Activated CD4-positive, alpha-beta T cell treated with anti-CD3 and anti-CD28 coated beads, Interleukin-2, amount 10 ng/mL, durations not matched to agents 7 days and 5 days (primary cell): ENCODE measurements at regions not wholly inside any gene's neighbourhood (a gene's known extent, or its start where the extent isn't known, plus 50 kb on each side); places are given as distances from the start of the nearest gene placed in this dataset.
A peak's percentile ranks its signal among the peaks of the same experiment; 100 is the strongest.

Experiments used
- CTCF ChIA-PET: fragments of 350-600 bp; sonication (Branson Sonifier 250); formaldehyde crosslinking; loops from one replicate; lab custom pipeline; 2021; ENCODE audit warnings: antibody characterized with exemption; lab: Charles Lee
- POLR2A ChIA-PET: fragments of 350-600 bp; sonication (Branson Sonifier 250); formaldehyde crosslinking; loops from one replicate; lab custom pipeline; 2021; ENCODE audit warnings: antibody characterized with exemption; lab: Charles Lee
- DNase-seq: peaks from one replicate; pipeline ENCODE4 v3.0.0-alpha.2; 2020
- H3K27ac Mint-ChIP-seq: one replicate; pipeline ENCODE4 v1.8.0; 2021; ENCODE audit warnings: mild to moderate bottlenecking, moderate library complexity, mixed read lengths
- H3K27me3 Mint-ChIP-seq: one replicate; pipeline ENCODE4 v1.8.0; 2021; ENCODE audit warnings: mixed read lengths
- H3K36me3 Mint-ChIP-seq: one replicate; pipeline ENCODE4 v1.8.0; 2021; ENCODE audit warnings: low read depth, mixed read lengths
- H3K4me1 Mint-ChIP-seq: one replicate; pipeline ENCODE4 v1.8.0; 2021; ENCODE audit warnings: mixed read lengths
- H3K4me3 Mint-ChIP-seq: one replicate; pipeline ENCODE4 v1.8.0; 2021; ENCODE audit warnings: mild to moderate bottlenecking, moderate library complexity, mixed read lengths
- H3K9me3 Mint-ChIP-seq: one replicate; pipeline ENCODE4 v1.8.0; 2021; ENCODE audit warnings: mixed read lengths

DNA sequence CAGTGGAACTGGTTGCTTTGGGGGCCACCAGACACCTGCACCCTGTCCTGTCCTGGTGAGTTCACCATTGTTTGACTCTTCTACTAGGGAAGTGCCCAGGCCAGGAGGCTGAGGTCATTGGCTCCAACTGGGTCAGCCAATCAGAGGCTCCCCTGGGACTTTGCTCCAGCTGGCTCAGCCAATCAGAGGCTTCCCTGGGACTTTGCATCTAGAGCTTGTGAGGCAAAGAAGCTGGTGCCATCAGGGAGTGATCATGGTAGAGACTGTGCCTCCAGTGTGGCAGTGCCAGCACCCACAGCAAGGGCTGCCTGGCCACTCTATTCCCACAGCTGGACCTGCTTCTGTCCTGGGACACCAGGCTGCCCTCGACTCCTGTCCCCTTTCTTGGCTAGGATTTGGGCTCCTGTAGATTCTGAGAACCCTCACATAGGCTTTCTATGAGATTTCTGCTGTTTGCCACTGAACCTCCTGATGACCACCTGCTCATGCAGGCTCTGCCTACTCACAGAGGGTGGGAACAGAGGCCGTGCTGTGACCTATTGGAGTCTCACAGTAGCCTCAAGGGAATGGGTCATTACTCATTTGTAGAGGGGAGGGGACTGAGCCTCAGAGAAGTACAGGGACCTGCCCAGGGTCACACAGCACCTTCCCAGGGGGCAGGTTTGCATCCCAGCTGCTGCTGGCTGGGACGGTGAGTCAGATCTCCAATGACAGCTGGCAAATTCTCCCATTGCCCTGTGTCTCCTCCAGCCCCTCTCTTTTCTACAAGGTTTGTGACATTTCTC lies 59.2 kb upstream of the SHISAL1 start:
- Mint-ChIP-seq H3K4me3 (no peak overlapping the region), H3K4me1 (no peaks in the 10 kb centered on the region), H3K27ac (no peak overlapping the region), H3K27me3 (peaks cover 6% of the 10 kb centered on the region), H3K36me3 (no peaks in the 10 kb centered on the region), H3K9me3 (peaks cover 21% of the 10 kb centered on the region)
- ChIA-PET POLR2A (no interaction called here), CTCF (no interaction called here)
- no peak for DNase-seq

- POLR2A ChIA-PET, result no interaction called here
- no peak for DNase-seq
- peak overlapping the region; percentile 54 for H3K27ac Mint-ChIP-seq
- H3K4me1 Mint-ChIP-seq, result no peaks in the 10 kb centered on the region
- H3K36me3 Mint-ChIP-seq, result no peaks in the 10 kb centered on the region
- CTCF ChIA-PET, result interaction anchor here (0.5 to 1.2 kb wide), 2 partner anchors 12 to 14 kb away, joined by 3 to 4 read pairs; no protein-coding TSS in a partner anchor
- no peak overlapping the region for H3K4me3 Mint-ChIP-seq
- H3K9me3 Mint-ChIP-seq, result peaks cover 9% of the 10 kb centered on the region
- peaks cover 2% of the 10 kb centered on the region for H3K27me3 Mint-ChIP-seq
Observed at GRCh38 chr22:44369916-44370801, 57.4 kb upstream of the SHISAL1 start.

- no peak overlapping the region for H3K4me3 Mint-ChIP-seq
Observed at GRCh38 chr22:44369293-44369661, 56.5 kb upstream of the SHISAL1 start.

GRCh38 chr22:44368611-44369292 lies 56.0 kb upstream of the SHISAL1 start:
- no peak overlapping the region for H3K27ac Mint-ChIP-seq
- H3K27me3 Mint-ChIP-seq, result no peaks in the 10 kb centered on the region
- no peaks in the 10 kb centered on the region for H3K36me3 Mint-ChIP-seq
- POLR2A ChIA-PET, result interaction anchor here (0.6 kb wide), 1 partner anchor 27 kb away, joined by 4 read pairs; no protein-coding TSS in a partner anchor
- no peaks in the 10 kb centered on the region for H3K4me1 Mint-ChIP-seq
- no peaks in the 10 kb centered on the region for H3K9me3 Mint-ChIP-seq
- H3K4me3 Mint-ChIP-seq, result no peak overlapping the region
- DNase-seq, result no peak
- CTCF ChIA-PET, result no interaction called here

More at GRCh38 chr22:44369293-44369661, 56.5 kb upstream of the SHISAL1 start:
- peaks cover 4% of the 10 kb centered on the region for H3K9me3 Mint-ChIP-seq
- H3K27ac Mint-ChIP-seq, result no peak overlapping the region
- H3K36me3 Mint-ChIP-seq, result no peaks in the 10 kb centered on the region
- no peak for DNase-seq
- ChIA-PET POLR2A (no interaction called here), CTCF (interaction anchor here (0.5 to 1.2 kb wide), 2 partner anchors 13 to 15 kb away, joined by 3 to 4 read pairs; no protein-coding TSS in a partner anchor)
- no peaks in the 10 kb centered on the region for H3K27me3 Mint-ChIP-seq
- no peaks in the 10 kb centered on the region for H3K4me1 Mint-ChIP-seq

- Mint-ChIP-seq H3K36me3 (no peaks in the 10 kb centered on the region), H3K9me3 (no peaks in the 10 kb centered on the region), H3K4me1 (no peaks in the 10 kb centered on the region), H3K27me3 (no peaks in the 10 kb centered on the region), H3K4me3 (no peak overlapping the region), H3K27ac (no peak overlapping the region)
- CTCF ChIA-PET, result no interaction called here
- no peak for DNase-seq
- POLR2A ChIA-PET, result no interaction called here
Observed at GRCh38 chr22:44366372-44367300, 53.9 kb upstream of the SHISAL1 start.

DNA sequence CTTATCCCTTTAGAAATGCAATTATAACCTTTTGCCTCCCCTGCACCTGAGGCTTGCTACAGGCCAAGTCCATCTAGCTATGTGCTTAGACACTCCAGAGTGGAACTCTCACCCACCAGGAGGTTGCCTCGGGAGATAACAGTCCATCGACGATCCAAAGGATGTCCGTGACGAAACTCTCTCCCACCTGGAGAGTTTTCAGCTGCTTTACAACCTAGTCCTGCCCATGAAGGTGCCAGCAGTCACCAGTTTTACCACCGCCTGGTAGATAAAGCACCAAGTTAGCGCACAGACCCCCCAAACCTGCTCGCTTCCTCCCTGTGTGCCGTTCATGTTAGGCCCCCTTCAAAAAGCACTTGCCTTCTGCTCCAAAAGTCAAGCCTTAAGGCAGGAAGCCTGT lies 53.1 kb upstream of the SHISAL1 start:
- Mint-ChIP-seq H3K4me3 (no peak overlapping the region), H3K36me3 (no peaks in the 10 kb centered on the region), H3K9me3 (no peaks in the 10 kb centered on the region), H3K4me1 (no peaks in the 10 kb centered on the region), H3K27me3 (no peaks in the 10 kb centered on the region), H3K27ac (no peak overlapping the region)
- DNase-seq, result no peak
- CTCF ChIA-PET, result no interaction called here
- POLR2A ChIA-PET, result no interaction called here

DNA sequence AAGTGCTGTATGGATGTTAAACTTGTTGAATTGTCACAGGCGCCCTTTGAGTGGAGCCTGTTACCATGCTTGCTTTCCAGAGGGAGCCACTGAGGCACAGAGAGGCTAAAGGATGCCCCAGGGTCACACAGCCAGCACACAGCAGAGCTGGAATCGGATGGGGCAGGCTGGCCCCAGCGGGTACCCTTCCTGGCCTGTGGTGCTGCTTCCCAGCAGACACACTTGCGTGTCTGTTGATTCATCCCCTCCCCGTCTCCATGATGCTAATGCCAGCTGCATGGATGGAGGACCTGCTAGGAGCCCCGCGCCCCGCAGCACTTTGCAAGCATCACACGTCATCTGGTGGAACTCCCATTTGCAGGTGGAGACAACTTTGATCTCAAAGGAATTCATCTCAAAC lies 52.4 kb upstream of the SHISAL1 start:
- Mint-ChIP-seq H3K9me3 (no peaks in the 10 kb centered on the region), H3K27me3 (no peaks in the 10 kb centered on the region), H3K36me3 (no peaks in the 10 kb centered on the region), H3K4me3 (no peak overlapping the region), H3K27ac (no peak overlapping the region), H3K4me1 (no peaks in the 10 kb centered on the region)
- CTCF ChIA-PET, result no interaction called here
- POLR2A ChIA-PET, result no interaction called here
- no peak for DNase-seq

DNA sequence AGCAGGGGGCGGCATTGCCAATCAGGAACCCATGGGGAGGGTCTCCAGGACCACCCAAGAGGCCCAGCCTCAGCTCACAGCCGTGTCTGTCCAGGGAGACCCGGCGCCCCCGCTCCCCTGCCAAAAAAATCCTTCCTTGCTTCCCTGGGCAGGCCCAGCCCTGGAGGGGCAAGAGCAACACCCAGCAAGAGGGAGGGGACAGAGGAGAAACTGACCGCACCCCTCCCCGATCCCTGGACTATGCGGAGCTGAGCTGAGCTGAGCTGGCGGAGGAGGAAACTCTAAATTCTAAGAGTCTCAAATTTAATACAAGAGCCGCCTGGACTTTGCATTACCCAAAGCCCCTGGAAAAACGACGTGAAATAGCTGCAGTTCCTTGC lies 52.0 kb upstream of the SHISAL1 start:
- Mint-ChIP-seq H3K9me3 (no peaks in the 10 kb centered on the region), H3K4me3 (no peak overlapping the region), H3K27me3 (no peaks in the 10 kb centered on the region), H3K27ac (no peak overlapping the region), H3K4me1 (no peaks in the 10 kb centered on the region), H3K36me3 (no peaks in the 10 kb centered on the region)
- no peak for DNase-seq
- CTCF ChIA-PET, result interaction anchor here (1.0 kb wide), 1 partner anchor 16 kb away, joined by 3 read pairs; no protein-coding TSS in a partner anchor
- POLR2A ChIA-PET, result no interaction called here

GRCh38 chr22:44363980-44364750 lies 51.4 kb upstream of the SHISAL1 start:
- Mint-ChIP-seq H3K9me3 (no peaks in the 10 kb centered on the region), H3K4me1 (no peaks in the 10 kb centered on the region), H3K4me3 (no peak overlapping the region), H3K27ac (no peak overlapping the region), H3K36me3 (no peaks in the 10 kb centered on the region), H3K27me3 (no peaks in the 10 kb centered on the region)
- CTCF ChIA-PET, result interaction anchor here (1.0 kb wide), 1 partner anchor 16 kb away, joined by 3 read pairs; no protein-coding TSS in a partner anchor
- POLR2A ChIA-PET, result no interaction called here
- DNase-seq, result no peak

DNA sequence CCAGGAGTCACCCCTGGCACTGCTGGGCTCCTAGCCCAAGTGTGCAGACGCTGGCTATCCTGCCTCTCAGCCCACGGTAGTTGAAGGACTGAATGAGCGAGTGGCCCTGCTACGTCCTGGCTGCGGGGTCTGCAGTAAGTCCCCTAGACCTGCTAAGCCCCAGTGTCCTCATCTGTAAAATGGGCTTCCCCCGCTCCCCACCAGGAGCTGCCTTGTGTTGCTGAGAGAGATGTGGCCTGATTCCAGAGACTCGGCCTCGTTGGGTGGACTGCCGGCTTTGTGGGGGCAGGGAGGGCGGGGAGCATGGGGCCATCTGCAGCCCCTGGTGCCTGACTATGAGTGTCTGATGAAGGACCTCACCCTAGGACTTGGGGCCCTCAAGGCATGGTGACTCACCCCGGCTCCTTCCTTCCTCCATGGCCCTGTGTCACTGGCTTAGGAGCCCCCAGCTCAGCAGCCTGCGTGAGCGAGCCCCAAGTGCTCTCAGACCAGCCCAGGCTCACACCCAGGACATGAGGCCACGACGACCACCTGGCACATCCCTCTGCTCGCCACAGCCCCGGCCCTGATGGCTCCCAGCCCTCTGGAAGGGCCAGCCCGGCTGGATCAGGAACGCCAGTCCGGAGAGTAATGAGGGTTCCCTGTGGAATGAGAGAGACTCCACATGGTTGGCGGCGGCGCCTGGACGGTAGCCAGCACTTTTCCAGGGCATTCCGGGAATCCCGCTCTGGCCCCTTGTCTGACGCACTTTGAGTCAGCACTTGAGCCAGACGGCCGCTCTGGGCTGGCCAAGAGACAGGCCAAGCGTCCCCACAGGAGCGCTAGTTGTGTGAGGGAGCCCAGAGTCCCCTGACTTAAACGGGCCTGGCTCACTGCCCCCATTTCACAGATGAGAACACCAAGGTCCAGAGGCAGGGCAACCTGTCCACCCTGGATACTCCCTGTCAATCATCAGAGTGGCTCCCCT lies 50.5 kb upstream of the SHISAL1 start:
- no peak for DNase-seq
- ChIA-PET CTCF (interaction anchor here (1.0 kb wide), 1 partner anchor 163 kb away, joined by 3 read pairs; no protein-coding TSS in a partner anchor), POLR2A (no interaction called here)
- Mint-ChIP-seq H3K36me3 (no peaks in the 10 kb centered on the region), H3K4me1 (no peaks in the 10 kb centered on the region), H3K27ac (no peak overlapping the region), H3K4me3 (no peak overlapping the region), H3K27me3 (peaks cover 4% of the 10 kb centered on the region), H3K9me3 (no peaks in the 10 kb centered on the region)
